ENCODE measurements at regions not wholly inside any gene's neighbourhood (a gene's known extent, or its start where the extent isn't known, plus 50 kb on each side); places are given as distances from the start of the nearest gene placed in this dataset.
"Not testable (repeated sequence)": the region's sequence is repeated elsewhere in the genome, so short reads cannot be mapped to it uniquely, and the experiment has no call there.

DNA sequence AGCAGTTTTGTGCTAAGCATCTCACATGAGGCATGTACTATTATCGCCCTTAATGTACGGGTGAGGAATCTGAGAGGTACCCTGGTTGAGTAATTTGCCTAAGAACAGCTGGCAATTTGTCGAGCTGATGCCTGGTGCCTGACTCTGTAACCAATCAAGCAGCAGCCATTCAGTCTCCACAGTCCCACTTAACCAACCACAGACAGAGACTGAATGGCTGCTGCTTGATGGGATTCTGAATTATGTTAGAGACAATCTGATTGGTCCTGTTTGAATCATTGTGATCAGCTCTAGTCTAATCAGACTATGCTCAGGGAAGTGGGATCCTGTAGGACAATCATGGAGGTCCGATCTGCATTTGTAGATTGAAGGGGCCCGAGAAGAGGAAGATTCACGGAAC lies 447.0 kb downstream of the SHISA9 start:
- Mint-ChIP-seq H3K36me3 (ENCODE audit: low read depth) (no peaks in the 10 kb centered on the region), H3K27me3 (ENCODE audit: low read depth) (peaks cover 4% of the 10 kb centered on the region), H3K9me3 (peaks cover 3% of the 10 kb centered on the region), H3K4me3 (no peak overlapping the region), H3K4me1 (ENCODE audit: low read depth) (no peaks in the 10 kb centered on the region), H3K27ac (no peak overlapping the region)
- intact Hi-C loops (cut with micrococcal nuclease) = no loop called here
- DNase-seq = no peak
- CTCF ChIA-PET = no interaction called here

DNA sequence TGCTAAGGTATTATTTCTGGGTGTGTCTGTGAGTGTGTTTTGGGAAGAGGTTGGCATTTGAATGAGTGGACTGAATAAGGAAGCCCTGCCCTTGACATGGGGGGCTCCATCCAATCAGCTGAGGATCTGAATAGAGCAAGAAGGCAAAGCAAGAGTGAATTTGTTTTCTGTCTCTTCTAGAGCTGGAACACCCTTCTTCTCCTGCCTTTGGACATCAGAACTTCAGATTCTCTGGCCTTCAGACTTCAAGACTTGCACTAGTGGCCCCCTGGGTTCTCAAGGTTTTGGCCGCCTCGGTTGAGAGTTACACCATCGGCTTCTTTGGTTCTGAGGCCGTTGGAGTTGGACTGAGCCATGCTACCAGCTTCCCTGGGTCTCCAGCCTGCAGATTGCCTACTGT lies 448.6 kb downstream of the SHISA9 start:
- Mint-ChIP-seq H3K27me3 (ENCODE audit: low read depth) (peaks cover 4% of the 10 kb centered on the region), H3K36me3 (ENCODE audit: low read depth) (no peaks in the 10 kb centered on the region), H3K4me1 (ENCODE audit: low read depth) (no peaks in the 10 kb centered on the region), H3K4me3 (no peak overlapping the region), H3K27ac (no peak overlapping the region), H3K9me3 (peaks cover 3% of the 10 kb centered on the region)
- CTCF ChIA-PET = interaction anchor here (0.6 kb wide), 1 partner anchor 138 kb away, joined by 9 read pairs; no protein-coding TSS in a partner anchor
- DNase-seq = no peak
- intact Hi-C loops (cut with micrococcal nuclease) = no loop called here

- no peaks in the 10 kb centered on the region for H3K36me3 Mint-ChIP-seq (ENCODE audit: low read depth)
- no peak overlapping the region for H3K4me3 Mint-ChIP-seq
- H3K9me3 Mint-ChIP-seq = peaks cover 3% of the 10 kb centered on the region
- no peaks in the 10 kb centered on the region for H3K4me1 Mint-ChIP-seq (ENCODE audit: low read depth)
- no peak overlapping the region for H3K27ac Mint-ChIP-seq
- DNase-seq = no peak
- CTCF ChIA-PET = no interaction called here
- H3K27me3 Mint-ChIP-seq (ENCODE audit: low read depth) = peaks cover 4% of the 10 kb centered on the region
- intact Hi-C loops (cut with micrococcal nuclease) = no loop called here
Measured at GRCh38 chr16:13351181-13351580, 449.8 kb downstream of the SHISA9 start.

DNA sequence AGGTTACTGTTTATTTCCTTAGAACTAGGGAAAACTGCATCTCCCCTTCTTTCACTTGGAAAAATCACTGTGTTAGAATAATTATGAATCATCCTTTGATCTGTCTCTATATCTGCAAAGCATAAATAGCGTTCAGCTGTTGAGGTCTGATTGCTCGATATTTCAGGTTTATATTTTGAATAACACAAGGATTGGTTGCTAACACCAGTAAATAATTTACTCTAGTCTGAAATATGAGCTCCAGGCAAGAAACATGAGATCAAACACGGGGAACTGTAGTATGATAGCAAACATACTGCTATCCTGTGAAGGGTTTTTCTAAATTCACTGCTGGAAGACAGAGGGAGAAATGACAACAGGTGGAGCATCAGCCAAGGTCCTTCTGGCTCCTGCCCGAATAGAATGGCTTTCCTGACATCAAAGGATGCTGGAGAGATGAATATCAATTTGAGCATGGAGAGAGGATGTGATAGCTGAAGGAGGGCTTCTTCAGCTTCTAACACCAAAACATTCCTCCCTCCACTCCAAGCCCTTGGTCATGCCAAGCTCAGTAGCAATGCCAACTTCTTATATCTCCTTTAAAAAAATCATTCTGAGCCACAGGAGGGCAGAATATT lies 450.3 kb downstream of the SHISA9 start:
- Mint-ChIP-seq H3K9me3 (peaks cover 3% of the 10 kb centered on the region), H3K27me3 (ENCODE audit: low read depth) (peaks cover 4% of the 10 kb centered on the region), H3K27ac (no peak overlapping the region), H3K4me3 (no peak overlapping the region), H3K36me3 (ENCODE audit: low read depth) (no peaks in the 10 kb centered on the region), H3K4me1 (ENCODE audit: low read depth) (no peaks in the 10 kb centered on the region)
- no peak for DNase-seq
- intact Hi-C loops (cut with micrococcal nuclease) = no loop called here
- CTCF ChIA-PET = no interaction called here

GRCh38 chr16:13352796-13353195 lies 451.4 kb downstream of the SHISA9 start:
- H3K4me1 Mint-ChIP-seq (ENCODE audit: low read depth); H3K4me3 Mint-ChIP-seq; CTCF ChIA-PET; H3K9me3 Mint-ChIP-seq; H3K36me3 Mint-ChIP-seq (ENCODE audit: low read depth); H3K27ac Mint-ChIP-seq; intact Hi-C loops (cut with micrococcal nuclease); H3K27me3 Mint-ChIP-seq (ENCODE audit: low read depth); DNase-seq: not testable (repeated sequence)

DNA sequence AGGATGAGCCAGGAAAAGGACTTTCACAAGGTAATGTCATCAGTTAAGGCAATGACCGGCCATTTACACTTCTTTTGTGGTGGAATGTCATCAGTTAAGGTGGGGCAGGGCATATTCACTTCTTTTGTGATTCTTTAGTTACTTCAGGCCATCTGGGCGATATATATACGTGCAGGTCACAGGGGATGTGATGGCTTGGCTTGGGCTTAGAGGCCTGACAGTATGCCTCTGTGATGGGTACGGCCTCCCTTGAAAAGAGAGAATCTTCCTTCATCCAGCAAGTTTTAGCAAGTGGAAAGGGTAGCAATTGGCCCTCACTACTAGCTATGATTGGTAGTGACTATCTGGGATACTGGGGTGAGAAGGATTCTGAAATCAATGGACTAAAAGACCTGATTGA lies 456.4 kb downstream of the SHISA9 start:
- H3K4me3 Mint-ChIP-seq; intact Hi-C loops (cut with micrococcal nuclease); H3K4me1 Mint-ChIP-seq (ENCODE audit: low read depth); CTCF ChIA-PET; H3K27ac Mint-ChIP-seq; H3K36me3 Mint-ChIP-seq (ENCODE audit: low read depth); H3K27me3 Mint-ChIP-seq (ENCODE audit: low read depth); DNase-seq: not testable (repeated sequence)
- H3K9me3 Mint-ChIP-seq = peaks cover 12% of the 10 kb centered on the region

GRCh38 chr16:13359835-13360234 lies 458.4 kb downstream of the SHISA9 start:
- peaks cover 12% of the 10 kb centered on the region for H3K9me3 Mint-ChIP-seq
- no peaks in the 10 kb centered on the region for H3K4me1 Mint-ChIP-seq (ENCODE audit: low read depth)
- CTCF ChIA-PET = interaction anchor here (0.6 kb wide), 1 partner anchor 94 kb away, joined by 3 read pairs; no protein-coding TSS in a partner anchor

GRCh38 chr16:13372421-13372820 lies 471.0 kb downstream of the SHISA9 start:
- no peaks in the 10 kb centered on the region for H3K4me1 Mint-ChIP-seq (ENCODE audit: low read depth)
- peaks cover 7% of the 10 kb centered on the region for H3K9me3 Mint-ChIP-seq
- intact Hi-C loops (cut with micrococcal nuclease) = no loop called here
- no peak overlapping the region for H3K4me3 Mint-ChIP-seq
- H3K27ac Mint-ChIP-seq = no peak overlapping the region
- no peak for DNase-seq
- no peaks in the 10 kb centered on the region for H3K36me3 Mint-ChIP-seq (ENCODE audit: low read depth)
- no peaks in the 10 kb centered on the region for H3K27me3 Mint-ChIP-seq (ENCODE audit: low read depth)
- CTCF ChIA-PET = no interaction called here

More at GRCh38 chr16:13359835-13360234, 458.4 kb downstream of the SHISA9 start:
- Mint-ChIP-seq H3K36me3 (ENCODE audit: low read depth) (no peaks in the 10 kb centered on the region), H3K4me3 (no peak overlapping the region), H3K27ac (no peak overlapping the region), H3K27me3 (ENCODE audit: low read depth) (no peaks in the 10 kb centered on the region)
- no peak for DNase-seq
- intact Hi-C loops (cut with micrococcal nuclease) = no loop called here

DNA sequence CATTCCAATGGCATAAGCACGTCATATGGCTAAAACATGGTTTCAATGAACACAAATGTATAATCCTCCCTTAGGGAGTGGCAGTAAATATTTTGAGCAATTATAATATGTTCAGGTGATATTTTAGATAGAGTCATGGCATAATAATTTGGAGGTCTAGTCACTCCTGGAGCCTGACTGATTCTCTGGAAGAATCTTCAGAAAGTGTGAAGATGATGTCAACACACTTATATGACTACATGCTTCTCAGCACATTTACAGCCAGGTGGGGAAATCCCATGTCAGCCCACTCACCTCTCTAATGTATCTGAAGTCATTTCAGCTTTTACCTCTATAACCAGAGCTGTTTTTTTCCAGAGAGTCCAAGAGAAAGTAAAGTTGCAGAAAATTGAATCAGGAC lies 474.8 kb downstream of the SHISA9 start:
- CTCF ChIA-PET = no interaction called here
- no peaks in the 10 kb centered on the region for H3K4me1 Mint-ChIP-seq (ENCODE audit: low read depth)
- intact Hi-C loops (cut with micrococcal nuclease) = no loop called here
- no peak overlapping the region for H3K27ac Mint-ChIP-seq
- no peak overlapping the region for H3K4me3 Mint-ChIP-seq
- peak; percentile 34 for DNase-seq
- H3K27me3 Mint-ChIP-seq (ENCODE audit: low read depth) = no peaks in the 10 kb centered on the region
- H3K9me3 Mint-ChIP-seq = peaks cover 12% of the 10 kb centered on the region
- peaks cover 1% of the 10 kb centered on the region for H3K36me3 Mint-ChIP-seq (ENCODE audit: low read depth)

DNA sequence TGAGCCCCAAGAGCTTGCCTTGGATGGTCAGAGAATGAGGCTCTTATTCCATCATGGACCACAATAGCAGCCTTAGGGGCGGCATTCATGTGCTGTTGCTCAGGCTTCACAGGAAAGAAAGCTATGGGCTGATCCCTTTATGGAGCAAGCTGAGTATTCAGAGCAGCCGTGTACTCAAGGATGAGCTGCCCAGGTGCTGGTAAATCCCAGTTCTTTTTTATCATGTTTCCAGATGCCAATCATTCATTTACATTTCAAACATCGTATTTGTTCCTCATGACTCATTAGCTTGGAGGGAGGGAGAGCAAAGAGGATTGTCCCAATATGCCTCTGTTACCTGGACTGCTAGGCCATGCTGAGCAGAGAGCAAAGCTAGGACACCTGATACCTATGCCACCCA lies 475.7 kb downstream of the SHISA9 start:
- Mint-ChIP-seq H3K4me1 (ENCODE audit: low read depth) (no peaks in the 10 kb centered on the region), H3K9me3 (peaks cover 13% of the 10 kb centered on the region), H3K36me3 (ENCODE audit: low read depth) (peaks cover 1% of the 10 kb centered on the region), H3K27me3 (ENCODE audit: low read depth) (no peaks in the 10 kb centered on the region), H3K4me3 (no peak overlapping the region), H3K27ac (no peak overlapping the region)
- intact Hi-C loops (cut with micrococcal nuclease) = no loop called here
- DNase-seq = no peak
- CTCF ChIA-PET = no interaction called here

DNA sequence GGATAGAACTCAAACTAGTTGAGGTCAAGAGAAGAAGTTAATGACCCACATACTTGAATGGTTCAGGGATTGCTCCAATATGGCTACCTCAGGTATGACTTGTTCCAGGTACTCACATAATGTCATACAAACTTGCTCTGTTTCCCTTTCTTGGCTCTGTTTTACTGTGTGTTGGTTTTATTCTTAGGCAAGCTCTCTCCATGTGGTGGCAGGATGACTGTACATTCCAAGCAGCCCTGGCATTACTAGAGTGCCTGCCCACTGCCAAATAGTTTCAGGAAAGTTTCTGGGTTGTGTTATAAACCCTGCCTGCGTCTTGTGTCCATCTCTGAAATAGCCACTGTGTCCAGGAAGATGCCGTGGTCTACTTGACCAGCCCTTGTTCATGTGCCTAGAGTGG lies 476.8 kb downstream of the SHISA9 start:
- no peak overlapping the region for H3K27ac Mint-ChIP-seq
- H3K27me3 Mint-ChIP-seq (ENCODE audit: low read depth) = no peaks in the 10 kb centered on the region
- peaks cover 1% of the 10 kb centered on the region for H3K36me3 Mint-ChIP-seq (ENCODE audit: low read depth)
- no peaks in the 10 kb centered on the region for H3K4me1 Mint-ChIP-seq (ENCODE audit: low read depth)
- no peak overlapping the region for H3K4me3 Mint-ChIP-seq
- H3K9me3 Mint-ChIP-seq = peaks cover 16% of the 10 kb centered on the region
- intact Hi-C loops (cut with micrococcal nuclease) = no loop called here
- DNase-seq = no peak
- CTCF ChIA-PET = no interaction called here

DNA sequence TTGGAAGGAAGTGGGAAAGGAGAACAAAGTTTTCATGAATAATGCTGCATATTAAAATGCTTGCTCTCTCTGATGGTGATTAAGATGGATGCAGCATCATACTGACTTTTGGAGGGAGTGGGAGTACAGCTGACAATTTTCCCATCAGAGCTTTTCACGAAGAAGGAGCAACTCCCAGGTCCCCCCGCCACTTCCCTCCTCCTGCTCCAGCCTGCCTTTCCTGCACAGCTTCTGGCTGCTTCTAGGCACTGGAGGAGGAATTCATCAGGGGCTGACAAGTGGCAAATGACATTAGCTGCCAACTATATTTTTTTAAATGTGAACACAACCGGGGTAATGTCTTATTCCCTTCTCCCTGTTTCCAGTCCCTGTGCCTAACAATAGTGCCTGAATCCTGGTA lies 477.9 kb downstream of the SHISA9 start:
- CTCF ChIA-PET = no interaction called here
- no peak overlapping the region for H3K27ac Mint-ChIP-seq
- H3K4me1 Mint-ChIP-seq (ENCODE audit: low read depth) = no peaks in the 10 kb centered on the region
- H3K36me3 Mint-ChIP-seq (ENCODE audit: low read depth) = peaks cover 1% of the 10 kb centered on the region
- H3K27me3 Mint-ChIP-seq (ENCODE audit: low read depth) = no peaks in the 10 kb centered on the region
- no peak for DNase-seq
- intact Hi-C loops (cut with micrococcal nuclease) = no loop called here
- H3K9me3 Mint-ChIP-seq = peaks cover 23% of the 10 kb centered on the region
- no peak overlapping the region for H3K4me3 Mint-ChIP-seq

- H3K27ac Mint-ChIP-seq; H3K27me3 Mint-ChIP-seq (ENCODE audit: low read depth); CTCF ChIA-PET; intact Hi-C loops (cut with micrococcal nuclease); H3K4me3 Mint-ChIP-seq; DNase-seq; H3K36me3 Mint-ChIP-seq (ENCODE audit: low read depth); H3K4me1 Mint-ChIP-seq (ENCODE audit: low read depth): not testable (repeated sequence)
- peaks cover 32% of the 10 kb centered on the region for H3K9me3 Mint-ChIP-seq
Measured at GRCh38 chr16:13385156-13386040, 484.0 kb downstream of the SHISA9 start.
